Stimulated activated CD8-positive, alpha-beta memory T cell treated with anti-CD3 and anti-CD28 coated beads, Interleukin-7, amount 100 ng/mL, for 48 hours (primary cell): ENCODE measurements at regions not wholly inside any gene's neighbourhood (a gene's known extent, or its start where the extent isn't known, plus 50 kb on each side); places are given as distances from the start of the nearest gene placed in this dataset.

Experiments
- DNase-seq, 2 donors: peaks; one replicate each; pipeline ENCODE4 v3.0.0-alpha.2; 2020; ENCODE audit warnings: low read depth in 1 of 2; ENCODE audit errors: extremely low read depth in 1 of 2

DNA sequence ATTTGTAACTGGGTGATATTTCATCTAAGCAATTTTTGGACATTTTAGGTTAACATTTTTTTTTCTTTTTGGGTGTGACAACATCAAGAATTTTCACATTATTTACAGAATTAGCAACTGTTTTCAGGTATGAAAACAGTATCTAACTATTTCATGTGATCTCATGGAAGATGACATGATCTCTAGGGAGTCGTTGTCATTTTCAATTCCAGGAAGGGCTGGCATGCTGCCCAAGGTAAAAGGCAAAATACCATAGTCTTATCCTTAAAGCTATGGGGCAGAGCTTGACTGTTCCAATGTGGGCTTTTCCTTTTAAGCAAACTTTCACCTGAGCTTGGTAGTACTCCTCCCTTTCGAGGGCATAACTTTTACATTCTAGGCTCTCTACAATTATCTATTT is 443.7 kb downstream of the DSEL start:
- no peak for DNase-seq

DNA sequence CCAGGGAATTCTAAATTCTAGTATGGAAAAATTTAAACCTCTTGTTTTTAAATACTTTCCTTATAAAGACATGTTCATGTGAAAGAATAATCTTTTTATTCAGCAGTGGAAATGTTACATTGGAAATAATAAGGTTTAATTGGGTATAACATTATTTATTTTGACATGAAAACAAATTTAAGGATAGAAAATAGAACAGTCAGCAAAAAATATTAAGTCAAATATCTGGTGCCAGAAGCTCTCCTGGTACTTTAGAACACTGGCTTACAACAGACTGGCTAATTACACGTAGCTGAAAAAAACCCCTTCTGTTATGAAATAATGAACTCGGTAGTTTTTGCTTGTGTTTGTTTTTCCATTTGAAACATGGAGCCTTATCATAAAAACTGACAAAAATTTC is 447.9 kb downstream of the DSEL start:
- no peak for DNase-seq

- no peak for DNase-seq
Observed at GRCh38 chr18:67047334-67047733, 443.4 kb upstream of the CDH19 start.

DNA sequence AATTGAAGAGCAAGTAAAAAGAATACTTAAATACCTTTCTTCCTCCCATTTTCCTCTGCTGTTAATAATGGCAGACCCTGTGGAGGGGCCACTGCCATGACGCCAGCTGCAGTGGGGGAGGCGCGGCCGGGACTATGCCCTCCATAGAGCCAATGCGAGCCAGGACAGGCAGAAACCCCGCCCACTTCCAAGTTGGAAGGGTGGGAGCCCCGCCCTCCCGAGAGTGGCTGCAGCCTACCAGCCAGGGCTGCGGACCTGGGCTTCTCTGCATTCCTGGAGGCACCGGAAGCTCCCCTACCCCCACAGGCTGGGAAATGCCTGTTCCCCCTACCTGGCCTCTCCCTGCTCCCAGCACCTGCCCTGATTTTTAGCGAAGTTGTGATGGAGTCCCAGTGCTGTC is 439.4 kb upstream of the CDH19 start:
- DNase-seq = no peak

DNA sequence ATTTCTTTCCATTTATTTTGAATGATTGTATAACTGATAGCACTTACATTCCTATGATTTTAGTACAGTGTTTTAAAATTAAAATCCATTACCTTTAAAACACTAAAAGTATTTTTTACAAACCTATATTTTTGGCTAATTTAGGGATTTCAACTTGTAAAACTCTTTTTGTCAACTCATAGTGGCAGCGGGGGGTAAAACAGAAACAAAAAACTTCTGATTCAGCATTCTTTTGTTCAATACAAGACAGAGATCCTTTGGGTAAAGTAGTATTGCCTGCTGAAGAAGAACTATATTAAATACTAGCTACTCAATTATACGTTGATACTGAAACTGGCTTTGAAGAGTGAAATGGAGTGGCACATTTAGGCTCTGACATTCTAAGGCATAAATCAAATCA is 437.4 kb upstream of the CDH19 start:
- DNase-seq = no peak

DNA sequence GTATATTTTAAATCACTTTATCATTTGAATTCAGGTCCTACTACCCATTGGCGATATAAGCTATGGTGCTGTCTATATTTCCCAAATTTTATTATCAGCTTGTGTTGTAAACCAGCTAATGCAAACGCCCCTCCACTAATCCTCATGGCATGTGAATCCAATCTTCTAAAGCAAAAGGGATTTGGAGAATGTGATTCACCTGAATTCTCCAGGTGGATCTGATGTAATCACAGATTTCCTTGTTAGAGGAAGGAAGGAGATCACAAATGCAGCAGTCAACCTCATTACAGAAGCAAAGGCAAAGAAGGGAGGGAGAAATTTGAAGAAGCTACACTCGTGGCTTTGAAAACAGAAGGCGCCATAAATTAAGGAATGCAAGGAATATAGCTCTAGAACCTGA is 431.1 kb upstream of the CDH19 start:
- no peak for DNase-seq

GRCh38 chr18:67023059-67023458 is 419.2 kb upstream of the CDH19 start:
- DNase-seq = no peak

DNA sequence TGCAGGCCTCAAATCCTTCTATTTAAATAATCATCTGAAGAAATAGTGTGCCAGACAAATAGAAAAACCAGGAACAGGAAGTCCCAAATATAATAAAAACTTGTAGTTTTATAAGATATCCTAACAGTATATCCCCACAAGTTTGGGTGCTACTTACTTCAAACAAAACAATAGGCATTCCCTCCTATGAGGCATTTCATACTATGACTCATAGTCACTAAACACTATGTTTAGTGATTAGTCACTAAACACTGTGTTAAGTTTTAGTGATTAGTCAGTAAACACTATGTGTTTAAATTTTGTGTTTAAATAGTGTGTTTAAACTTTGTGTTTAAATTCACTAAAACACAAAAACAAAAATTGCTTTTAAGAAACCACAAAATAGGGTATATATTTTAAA is 407.0 kb upstream of the CDH19 start:
- DNase-seq = no peak

- DNase-seq = no peak
Observed at GRCh38 chr18:67007999-67008398, 404.1 kb upstream of the CDH19 start.

- no peak for DNase-seq
Observed at GRCh38 chr18:67007085-67007484, 403.2 kb upstream of the CDH19 start.

DNA sequence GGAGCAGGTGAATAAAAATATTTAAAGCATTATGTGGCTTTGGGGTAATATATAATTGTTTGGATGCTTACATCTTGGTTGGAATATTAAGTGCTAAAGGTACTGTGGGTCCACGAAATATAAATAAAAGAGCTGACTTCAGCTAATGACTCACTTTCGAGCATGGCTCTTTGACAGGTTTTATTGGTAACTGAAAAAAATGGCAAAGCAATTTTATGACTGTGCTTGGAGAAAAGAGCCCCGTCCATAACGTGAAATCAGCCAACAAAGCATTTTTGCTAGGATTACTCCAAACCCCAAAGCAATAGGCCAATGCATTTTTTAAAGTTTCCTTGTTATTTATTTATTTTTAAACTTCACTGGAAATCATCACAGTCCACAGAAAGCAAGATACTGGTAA is 397.2 kb upstream of the CDH19 start:
- DNase-seq = no peak

GRCh38 chr18:66999003-66999402 is 395.1 kb upstream of the CDH19 start:
- no peak for DNase-seq

DNA sequence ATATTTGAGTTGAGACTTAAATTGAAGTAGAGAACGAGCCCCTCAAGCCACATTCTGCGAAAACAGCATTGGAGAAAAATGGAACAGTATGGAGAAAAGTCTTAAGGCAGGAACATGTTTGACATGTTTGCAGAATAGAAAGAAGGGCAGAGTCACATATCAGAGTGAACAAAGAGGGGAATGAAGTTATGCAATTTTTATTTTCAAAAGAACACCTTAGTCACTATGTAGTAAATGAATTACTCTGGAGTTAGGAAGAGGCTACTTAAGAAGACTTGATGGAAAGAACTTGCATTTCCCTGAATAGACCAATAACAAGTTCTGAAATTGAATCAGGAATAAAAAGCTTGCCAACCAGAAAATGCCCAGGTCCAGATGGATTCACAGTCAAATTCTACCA is 391.4 kb upstream of the CDH19 start:
- DNase-seq = no peak

DNA sequence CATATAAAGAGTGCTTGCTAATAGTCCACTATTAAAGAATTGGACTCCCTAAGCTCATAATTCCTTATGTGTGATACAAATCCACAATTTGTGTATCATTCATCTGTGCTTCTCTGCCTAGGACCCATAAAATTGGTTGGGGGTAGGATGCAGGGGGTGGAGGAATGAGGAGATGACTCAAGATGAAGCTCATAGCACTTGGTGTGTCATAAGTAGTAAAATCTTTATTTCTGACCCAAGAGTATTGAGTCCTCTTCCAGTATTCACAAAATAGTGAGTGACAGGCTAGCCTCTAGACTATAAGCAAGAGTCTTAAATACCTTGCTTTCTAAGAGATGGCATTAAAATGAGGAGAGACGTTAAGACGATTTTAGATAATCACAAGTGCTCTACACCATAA is 390.9 kb upstream of the CDH19 start:
- DNase-seq = no peak

DNA sequence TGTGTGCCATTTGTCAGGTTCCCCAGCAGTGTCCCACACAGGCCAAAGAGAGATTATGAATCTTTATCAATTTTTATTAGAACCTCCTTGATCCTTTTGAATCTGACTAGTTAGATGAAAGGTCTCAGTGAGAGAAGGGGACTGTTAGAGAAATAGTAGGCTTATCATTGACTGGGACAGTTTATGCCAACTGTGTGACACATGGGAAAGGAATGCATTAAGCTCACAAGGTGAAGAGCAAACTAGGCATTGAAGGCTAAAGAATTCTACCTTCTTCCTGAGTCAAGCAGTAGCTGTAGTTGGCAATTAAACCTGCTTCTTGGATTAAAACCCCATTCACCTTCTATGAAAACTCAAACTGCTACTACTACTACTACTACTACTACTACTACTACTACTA is 389.6 kb upstream of the CDH19 start:
- no peak for DNase-seq

DNA sequence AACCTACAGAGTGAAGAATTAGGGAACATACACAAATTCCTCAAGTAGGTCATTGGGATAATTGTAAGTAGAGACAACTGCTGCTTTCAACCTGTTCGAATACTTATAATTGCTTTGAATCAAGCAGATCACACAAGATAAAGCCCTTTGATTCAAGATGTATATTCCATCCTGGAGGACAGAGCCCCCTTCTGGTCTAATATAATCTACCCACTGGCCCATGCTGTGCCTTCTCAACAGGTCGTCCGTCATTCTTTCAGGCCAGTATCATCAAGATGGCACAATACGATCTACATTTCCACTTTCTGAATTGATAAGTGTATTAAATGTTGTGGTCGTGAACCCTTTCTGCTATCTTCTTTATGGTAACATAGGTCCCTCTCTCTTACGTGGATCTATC is 387.0 kb upstream of the CDH19 start:
- no peak for DNase-seq

DNA sequence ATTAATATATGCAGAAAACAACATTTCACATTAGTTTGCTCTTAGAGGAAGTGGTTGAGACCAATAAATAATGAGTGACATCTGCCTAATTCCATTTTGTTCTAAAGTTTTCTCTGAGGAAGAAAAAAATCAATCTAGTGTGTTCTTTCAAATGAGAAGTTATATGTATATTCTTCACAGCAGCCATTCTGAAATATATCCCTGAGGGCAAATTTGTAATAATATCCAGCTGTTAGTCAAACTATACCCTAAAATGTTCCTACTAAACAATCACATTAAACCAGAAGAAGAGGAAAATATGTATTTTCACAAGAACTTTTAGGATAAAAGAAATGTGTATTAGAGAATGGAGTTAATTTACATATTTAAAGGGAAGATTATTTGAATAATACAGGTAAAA is 375.1 kb upstream of the CDH19 start:
- no peak for DNase-seq

DNA sequence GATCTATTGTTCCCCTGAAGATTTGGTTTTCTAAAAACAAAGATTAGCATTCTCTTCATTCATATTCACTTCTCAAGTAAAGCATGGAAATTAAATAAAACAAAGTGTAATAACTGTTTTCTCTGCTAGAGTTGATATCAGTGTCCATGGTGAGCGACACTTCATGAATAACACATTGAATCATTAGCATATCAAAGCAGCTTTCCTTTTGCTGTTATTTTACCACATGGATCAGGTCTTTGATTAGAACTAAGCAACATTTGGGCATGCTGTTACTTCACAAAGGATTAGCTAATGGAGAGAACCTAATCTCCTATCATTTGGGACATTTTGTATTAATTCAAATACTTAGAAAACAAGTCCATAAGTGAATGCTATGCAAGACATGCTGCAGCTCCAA is 368.8 kb upstream of the CDH19 start:
- no peak for DNase-seq

DNA sequence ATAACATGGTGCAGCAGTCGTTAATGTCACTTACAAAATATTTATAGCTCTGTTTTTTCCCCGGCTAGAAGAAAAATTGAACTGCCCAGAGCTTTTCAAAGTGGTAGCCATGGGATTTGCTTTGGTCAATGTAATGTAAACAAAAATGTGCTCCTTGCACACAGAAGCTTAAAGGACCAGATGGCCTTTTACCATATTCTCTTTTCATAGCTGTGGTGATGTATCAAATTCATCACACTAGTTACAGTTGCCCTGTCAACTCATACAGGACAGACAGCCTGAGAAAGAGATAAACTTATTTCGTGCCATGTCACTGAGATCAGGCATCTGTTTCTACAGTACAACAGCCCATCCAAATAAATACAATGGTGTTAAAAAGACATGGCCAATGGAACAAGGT is 368.1 kb upstream of the CDH19 start:
- DNase-seq = no peak

DNA sequence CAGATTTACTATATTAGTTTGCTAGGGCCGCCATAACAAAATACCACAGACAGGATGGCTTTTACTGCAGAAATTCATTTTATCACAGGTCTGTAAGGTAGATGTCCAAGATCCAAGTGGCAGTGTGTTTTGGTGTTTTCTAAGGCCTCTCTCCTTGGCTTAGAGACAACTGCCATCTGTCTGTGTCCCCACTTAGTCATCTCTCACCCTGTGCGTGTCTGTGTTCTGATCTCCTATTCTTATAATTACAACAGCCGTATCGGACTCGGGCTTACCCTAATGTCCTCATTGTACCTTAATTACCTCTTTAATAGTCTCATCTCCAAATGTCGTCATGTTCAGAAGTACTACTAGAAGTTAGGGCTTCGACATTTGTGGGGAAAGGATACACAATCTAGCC is 362.3 kb upstream of the CDH19 start:
- DNase-seq = no peak

DNA sequence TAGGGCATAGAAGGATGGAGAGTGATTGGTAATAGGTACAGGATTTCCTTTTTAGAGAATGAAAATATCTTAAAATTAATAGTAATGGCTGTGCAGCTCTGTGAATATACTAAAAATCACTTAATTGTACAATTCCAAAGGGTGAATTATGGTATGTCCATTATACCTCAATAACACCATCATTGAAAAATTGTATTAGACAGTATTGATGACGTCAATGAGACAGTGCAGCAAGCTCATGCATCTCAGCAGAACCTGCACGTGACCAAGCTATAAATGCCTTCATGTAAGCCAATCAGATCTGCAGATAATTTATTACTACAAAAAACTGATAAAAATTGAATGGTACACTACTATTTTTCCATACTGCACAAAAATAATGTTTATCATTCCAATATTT is 354.4 kb upstream of the CDH19 start:
- no peak for DNase-seq

DNA sequence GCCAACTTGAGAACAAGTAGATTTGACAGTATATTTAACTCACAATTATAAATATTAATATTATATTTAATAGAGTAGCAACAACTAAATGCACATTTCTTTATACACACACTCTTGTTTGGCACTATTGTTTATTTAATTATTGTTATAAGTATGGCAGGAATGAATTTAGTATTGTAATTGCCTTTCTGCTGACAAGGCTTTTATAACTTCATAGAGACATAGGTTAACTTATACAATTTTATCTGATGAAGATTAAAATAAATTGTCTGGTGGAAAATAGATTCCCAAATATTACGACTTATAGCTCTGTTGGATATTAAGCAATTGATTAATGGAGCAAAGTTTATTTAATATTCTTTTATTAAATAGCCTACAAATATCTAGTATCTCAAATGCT is 347.9 kb upstream of the CDH19 start:
- no peak for DNase-seq

DNA sequence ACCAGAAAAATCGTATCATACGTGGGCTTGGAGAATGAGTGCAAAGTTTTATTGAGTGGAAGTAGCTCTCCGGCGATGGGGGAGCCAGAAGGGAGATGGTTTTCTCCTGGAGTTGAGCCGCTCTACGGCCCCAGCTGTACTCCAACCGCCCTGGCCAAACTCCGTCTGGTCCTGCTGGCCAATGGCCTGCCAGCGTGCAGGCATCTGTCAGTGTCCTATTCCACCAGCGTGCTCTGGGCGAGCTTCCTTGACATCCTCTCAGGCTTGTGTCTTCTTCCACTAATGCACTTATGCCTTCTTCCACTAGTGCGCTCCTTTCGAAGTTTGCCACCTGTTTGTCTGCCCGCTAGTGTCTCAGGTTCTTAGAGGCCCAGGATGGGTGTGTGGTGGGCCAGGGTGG is 345.5 kb upstream of the CDH19 start:
- no peak for DNase-seq

DNA sequence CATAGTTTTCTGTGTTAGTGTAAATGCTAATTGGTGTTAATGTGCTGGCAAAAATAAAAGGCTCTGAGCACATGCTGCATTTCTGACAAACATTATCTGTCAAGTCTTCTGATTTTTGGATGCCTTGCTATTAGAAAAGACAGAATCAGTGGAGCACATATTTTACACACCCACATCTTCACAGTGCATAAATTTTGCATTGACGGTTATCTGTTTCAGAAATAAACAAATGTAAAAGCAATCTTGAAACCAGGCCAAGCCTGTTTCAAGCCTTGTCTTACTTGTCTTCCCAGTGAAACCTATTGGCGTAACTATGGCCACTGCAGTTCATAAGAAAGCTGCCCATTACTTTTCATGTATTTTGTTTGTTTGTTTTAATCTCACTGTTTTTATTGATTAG is 333.7 kb upstream of the CDH19 start:
- DNase-seq = no peak
